Liver (tissue), 8 donors: ENCODE measurements at regions not wholly inside any gene's neighbourhood (a gene's known extent, or its start where the extent isn't known, plus 50 kb on each side); places are given as distances from the start of the nearest gene placed in this dataset.

Experiments used
- DNase-seq: peaks from one replicate; pipeline ENCODE4 v3.0.0-alpha.2; 2017; ENCODE audit warnings: low spot score
- H3K27ac ChIP-seq, 2 donors: one replicate each; pipeline ENCODE4 v1.7.0; 2013; ENCODE audit warnings: inconsistent platforms in 2 of 2, low read length in 2 of 2, control low read depth in 1 of 2, low read depth in 1 of 2, mild to moderate bottlenecking in 1 of 2
- H3K27me3 ChIP-seq, 4 donors: one replicate each; pipeline versions ENCODE4 v1.6.1 to v1.7.0; 2013; ENCODE audit warnings: low read length in 3 of 4, inconsistent platforms in 1 of 4, mild to moderate bottlenecking in 1 of 4, moderate library complexity in 1 of 4; ENCODE audit not compliant: control insufficient read depth in 4 of 4, insufficient read depth in 4 of 4
- H3K36me3 ChIP-seq, 4 donors: one replicate each; pipeline versions ENCODE4 v1.6.1 to v1.7.0; 2013; ENCODE audit warnings: low read length in 3 of 4, mild to moderate bottlenecking in 3 of 4, low read depth in 1 of 4, moderate library complexity in 1 of 4; ENCODE audit not compliant: control insufficient read depth in 4 of 4, insufficient read depth in 3 of 4
- H3K4me1 ChIP-seq, 4 donors: one replicate each; pipeline versions ENCODE4 v1.6.1 to v1.7.0; 2013; ENCODE audit warnings: low read length in 3 of 4, mild to moderate bottlenecking in 3 of 4, moderate library complexity in 1 of 4; ENCODE audit not compliant: control insufficient read depth in 4 of 4, insufficient read depth in 4 of 4
- H3K4me3 ChIP-seq, 3 donors: one replicate each; pipeline versions ENCODE4 v1.6.1 to v1.7.0; 2013; ENCODE audit warnings: low read length in 3 of 3, control low read depth in 1 of 3, low read depth in 1 of 3, mild to moderate bottlenecking in 1 of 3
- H3K9ac ChIP-seq, 2 donors: one replicate each; pipeline ENCODE4 v1.7.0; 2013; ENCODE audit warnings: low read length in 2 of 2, mild to moderate bottlenecking in 2 of 2, moderate library complexity in 2 of 2, control low read depth in 1 of 2, low read depth in 1 of 2
- H3K9me3 ChIP-seq, 4 donors: one replicate each; pipeline versions ENCODE4 v1.6.1 to v1.7.0; 2013; ENCODE audit warnings: low read length in 3 of 4; ENCODE audit not compliant: control insufficient read depth in 4 of 4
- ATF3 ChIP-seq: IDR thresholded peaks from 2 replicates; pipeline ENCODE4 v1.6.1; 2016; ENCODE audit warnings: antibody characterized with exemption
- CTCF ChIP-seq: fragments of 150-350 bp; IDR thresholded peaks from 2 replicates; pipeline ENCODE4 v1.5.1; 2017; ENCODE audit warnings: improper control_type of control experiment, low read depth, low read length; ENCODE audit not compliant: missing input control
- EGR1 ChIP-seq, 2 donors: IDR thresholded peaks; 2 replicates each; pipeline ENCODE4 v1.6.1; 2016 to 2018; ENCODE audit warnings: antibody characterized with exemption in 2 of 2, low read depth in 2 of 2
- FOXA1 ChIP-seq: IDR thresholded peaks from 2 replicates; pipeline ENCODE4 v1.6.1; 2016; ENCODE audit warnings: antibody characterized with exemption
- FOXA2 ChIP-seq: IDR thresholded peaks from 2 replicates; pipeline ENCODE4 v1.6.1; 2016; ENCODE audit warnings: antibody characterized with exemption
- GABPA ChIP-seq, 2 donors: IDR thresholded peaks in 1 of 2; conservative IDR thresholded peaks in 1 of 2; 2 replicates each; pipeline ENCODE4 v1.6.1; 2016; ENCODE audit warnings: antibody characterized with exemption in 2 of 2, mild to moderate bottlenecking in 1 of 2, moderate library complexity in 1 of 2
- HNF4A ChIP-seq, 2 donors: conservative IDR thresholded peaks; 2 replicates each; pipeline ENCODE4 v1.6.1; 2016; ENCODE audit warnings: antibody characterized with exemption in 2 of 2, mild to moderate bottlenecking in 2 of 2
- HNF4G ChIP-seq: IDR thresholded peaks from 2 replicates; pipeline ENCODE4 v1.6.1; 2016; ENCODE audit warnings: antibody characterized with exemption
- JUND ChIP-seq, 2 donors: IDR thresholded peaks; 2 replicates each; pipeline ENCODE4 v1.6.1; 2016; ENCODE audit warnings: antibody characterized with exemption in 2 of 2
- MAX ChIP-seq: IDR thresholded peaks from 2 replicates; pipeline ENCODE4 v1.6.1; 2016; ENCODE audit warnings: antibody characterized with exemption
- NR2F2 ChIP-seq: IDR thresholded peaks from 2 replicates; pipeline ENCODE4 v1.6.1; 2016; ENCODE audit warnings: antibody characterized with exemption
- REST ChIP-seq: IDR thresholded peaks from 2 replicates; pipeline ENCODE4 v1.6.1; 2016; ENCODE audit warnings: antibody characterized with exemption, mild to moderate bottlenecking
- RXRA ChIP-seq, 2 donors: IDR thresholded peaks; 2 replicates each; pipeline ENCODE4 v1.6.1; 2017 to 2018; ENCODE audit warnings: antibody characterized with exemption in 2 of 2, mild to moderate bottlenecking in 1 of 2
- SP1 ChIP-seq: IDR thresholded peaks from 2 replicates; pipeline ENCODE4 v1.6.1; 2018; ENCODE audit warnings: antibody characterized with exemption, mild to moderate bottlenecking
- TAF1 ChIP-seq: conservative IDR thresholded peaks from 2 replicates; pipeline ENCODE4 v1.6.1; 2016; ENCODE audit warnings: antibody characterized with exemption, mild to moderate bottlenecking
- YY1 ChIP-seq: IDR thresholded peaks from 2 replicates; pipeline ENCODE4 v1.6.1; 2016; ENCODE audit warnings: antibody characterized with exemption, mild to moderate bottlenecking
- ZBTB33 ChIP-seq: IDR thresholded peaks from 2 replicates; pipeline ENCODE4 v1.6.1; 2016; ENCODE audit warnings: antibody characterized with exemption
- WGBS: extraction: QIAGEN DNeasy Blood & Tissue Kit; methylation state at CpG from one replicate; pipeline ENCODE4 v1.1.7; 2013; 5-methylcytosine and 5-hydroxymethylcytosine counted together
- donor health status: healthy.
- donor health status: healthy.
- donor health status: healthy.
- donor health status: healthy.
- donor health status: healthy.

DNA sequence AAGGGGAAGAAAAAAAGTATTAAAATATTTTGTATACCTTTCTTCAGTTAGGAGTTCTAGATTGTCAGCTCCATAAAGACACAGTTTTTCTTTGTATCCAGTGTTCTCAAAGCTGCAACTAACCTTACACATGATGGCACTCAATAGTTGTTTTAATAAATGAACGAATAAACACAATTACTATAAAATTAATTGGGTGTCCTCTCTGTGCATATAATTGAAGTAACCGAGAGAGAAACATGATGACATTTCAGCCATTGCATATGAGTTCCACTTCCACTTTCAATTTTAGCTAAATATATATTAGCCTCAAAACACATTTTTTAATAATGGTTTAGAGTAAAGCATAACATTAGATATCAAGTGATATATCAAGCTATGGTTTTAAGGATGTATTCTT lies 671.2 kb downstream of the LRFN5 start:
- DNase-seq, result no peak
- no peaks in the 10 kb centered on the region for H3K9me3 ChIP-seq
- no peak for TF ChIP-seq ZBTB33
- no peak for TF ChIP-seq JUND (IDR thresholded peaks at IDR 0.05)
- TF ChIP-seq RXRA (IDR thresholded peaks at IDR 0.05), result no peak
- TF ChIP-seq NR2F2, result no peak
- TF ChIP-seq SP1, result no peak
- no peak for TF ChIP-seq HNF4G
- no peak for TF ChIP-seq REST
- no peak for TF ChIP-seq ATF3
- TF ChIP-seq HNF4A (conservative IDR thresholded peaks at IDR 0.05), result no peak
- TF ChIP-seq FOXA1, result no peak
- no peak for TF ChIP-seq GABPA (IDR thresholded peaks at IDR 0.05 in 1 of 2, conservative IDR thresholded peaks at IDR 0.05 in 1 of 2)
- no peak for TF ChIP-seq EGR1 (IDR thresholded peaks at IDR 0.05; ENCODE audit: low read depth in 2 of 2)
- TF ChIP-seq MAX, result no peak
- TF ChIP-seq FOXA2, result no peak
- no peaks in the 10 kb centered on the region for H3K4me1 ChIP-seq
- no peaks in the 10 kb centered on the region for H3K36me3 ChIP-seq
- WGBS, result 68% methylated on average over 2 of the region's 2 CpGs
- no peak overlapping the region for H3K9ac ChIP-seq
- H3K27me3 ChIP-seq, result no peaks in the 10 kb centered on the region
- H3K27ac ChIP-seq, result no peak overlapping the region
- H3K4me3 ChIP-seq, result no peak overlapping the region

- DNase-seq, result no peak
- Histone ChIP-seq H3K27ac (no peak overlapping the region), H3K4me3 (no peak overlapping the region), H3K4me1 (no peaks in the 10 kb centered on the region), H3K9me3 (peaks cover 0 to 2% (median 0%) of the 10 kb centered on the region in 4 donors), H3K36me3 (no peaks in the 10 kb centered on the region), H3K27me3 (no peaks in the 10 kb centered on the region), H3K9ac (no peak overlapping the region)
- TF ChIP-seq YY1, result no peak
- TF ChIP-seq HNF4A (conservative IDR thresholded peaks at IDR 0.05), result no peak
- no peak for TF ChIP-seq FOXA2
- TF ChIP-seq RXRA (IDR thresholded peaks at IDR 0.05), result no peak
- TF ChIP-seq JUND (IDR thresholded peaks at IDR 0.05), result no peak
- TF ChIP-seq SP1, result no peak
- no peak for TF ChIP-seq ATF3
- no peak for TF ChIP-seq REST
- no peak for TF ChIP-seq GABPA (IDR thresholded peaks at IDR 0.05 in 1 of 2, conservative IDR thresholded peaks at IDR 0.05 in 1 of 2)
- no peak for TF ChIP-seq TAF1
- no peak for TF ChIP-seq FOXA1
- no peak for TF ChIP-seq HNF4G
- no peak for TF ChIP-seq CTCF
- no peak for TF ChIP-seq EGR1 (IDR thresholded peaks at IDR 0.05; ENCODE audit: low read depth in 2 of 2)
- no peak for TF ChIP-seq NR2F2
- TF ChIP-seq ZBTB33, result no peak
- 51% methylated on average over 1 of the region's 1 CpG for WGBS
Measured at GRCh38 chr14:42269234-42269633, 662.6 kb downstream of the LRFN5 start.
